ENCODE measurements at regions not wholly inside any gene's neighbourhood (a gene's known extent, or its start where the extent isn't known, plus 50 kb on each side); places are given as distances from the start of the nearest gene placed in this dataset.
"Not testable (repeated sequence)": the region's sequence is repeated elsewhere in the genome, so short reads cannot be mapped to it uniquely, and the experiment has no call there.

GRCh38 chr10:64038107-64038506 is 516.9 kb downstream of the REEP3 start:
- no peak for DNase-seq

DNA sequence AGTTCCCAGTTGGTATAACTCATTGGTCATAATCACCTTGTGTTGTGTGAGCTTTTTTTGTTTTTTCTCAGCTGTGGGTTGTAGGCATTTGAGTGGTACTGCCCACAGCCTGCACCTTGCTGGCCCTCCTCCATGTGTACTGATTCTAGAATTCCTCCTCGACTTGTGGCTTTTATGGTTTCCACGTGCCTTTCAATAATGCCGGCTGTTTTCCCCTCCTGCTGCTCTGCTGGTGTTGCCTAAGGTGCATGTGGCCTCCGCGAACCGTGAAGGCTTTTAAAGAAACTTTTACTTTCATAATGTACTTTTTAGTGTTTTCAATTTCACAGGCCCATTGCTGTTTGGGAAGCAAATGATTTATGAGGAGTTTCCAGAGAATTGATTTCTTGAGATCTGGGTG is 518.0 kb downstream of the REEP3 start:
- DNase-seq, result no peak

DNA sequence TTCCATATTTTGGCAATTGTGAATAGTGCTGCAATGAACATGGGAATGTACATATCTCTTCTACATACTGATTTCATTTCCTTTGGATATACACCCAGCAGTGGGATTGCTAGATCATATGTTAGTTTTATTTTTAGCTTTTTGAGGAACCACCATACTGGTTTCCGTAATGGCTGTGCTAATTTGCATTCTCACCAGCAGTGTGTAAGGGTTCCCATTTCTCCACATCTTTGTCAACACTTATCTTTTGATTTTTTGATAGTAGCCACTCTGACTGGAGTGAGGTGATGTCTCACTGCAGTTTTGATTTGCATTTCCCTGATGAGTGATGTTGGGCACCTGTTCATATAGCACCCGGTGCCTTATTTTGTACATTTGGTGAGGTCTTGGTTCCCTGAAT is 519.6 kb downstream of the REEP3 start:
- DNase-seq, result no peak

DNA sequence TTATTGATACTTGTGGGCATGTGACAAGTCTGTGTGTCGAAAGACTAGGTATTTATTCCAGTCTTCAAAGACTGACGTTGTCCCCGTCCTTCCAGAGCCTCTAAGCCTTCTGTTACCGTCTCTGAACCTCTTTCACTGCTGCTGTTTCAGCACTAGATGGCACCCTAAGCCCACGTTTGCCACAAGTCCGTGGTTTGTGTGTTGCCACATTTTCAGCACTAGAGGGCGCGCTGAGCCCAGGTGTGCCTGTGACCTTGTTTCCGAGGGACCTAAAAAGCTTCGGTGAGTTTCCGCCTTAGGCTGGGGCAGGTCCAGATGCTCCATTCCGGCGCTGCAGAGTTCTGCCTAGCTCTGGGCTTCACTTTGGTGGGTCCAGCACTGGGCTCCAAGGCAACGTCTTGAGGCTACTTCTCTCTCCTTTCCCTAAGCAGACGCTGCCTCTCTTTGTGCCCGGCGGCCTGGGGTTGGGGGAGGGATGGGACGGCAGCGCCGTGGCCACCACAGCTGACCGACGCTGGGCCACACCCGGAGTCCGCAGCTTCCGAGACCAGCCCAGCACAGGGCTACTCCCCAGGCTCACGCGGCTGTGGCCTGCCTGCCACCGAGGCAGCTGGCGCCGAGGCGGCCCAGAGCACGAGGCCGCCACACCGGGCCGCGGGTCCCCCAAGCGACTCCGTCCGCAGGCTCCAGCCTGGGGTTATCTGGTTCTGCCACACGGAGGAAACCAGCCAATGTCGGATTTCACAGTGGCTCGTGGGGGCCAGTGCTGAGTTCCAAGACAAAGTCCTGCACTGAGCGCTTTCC is 520.2 kb downstream of the REEP3 start:
- peak; percentile 5 for DNase-seq

DNA sequence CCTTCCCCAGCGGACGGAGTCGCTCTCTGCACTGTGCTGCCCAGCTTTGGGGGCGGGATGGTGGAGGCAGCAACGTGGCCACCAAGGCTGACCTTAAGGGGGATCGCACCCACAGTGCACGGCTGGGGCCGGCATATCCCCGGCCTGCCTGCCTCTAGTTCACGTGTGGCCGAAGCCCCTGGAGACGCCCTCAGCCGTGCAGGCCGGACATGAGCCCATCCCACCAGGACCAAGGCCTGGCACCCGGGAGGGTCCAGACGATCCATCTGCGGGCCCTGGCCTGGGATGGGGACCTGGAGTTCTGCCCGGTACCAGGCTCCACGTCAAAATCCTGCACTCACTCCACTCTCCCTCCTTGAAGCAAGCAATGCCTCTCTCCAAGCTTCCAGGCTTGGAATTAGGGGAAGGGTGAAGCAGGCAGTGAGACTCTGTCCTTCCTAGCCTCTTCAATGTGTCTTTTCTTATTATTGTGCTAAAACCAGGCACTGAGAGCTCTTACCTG is 520.8 kb downstream of the REEP3 start:
- peak; percentile 6 for DNase-seq

DNA sequence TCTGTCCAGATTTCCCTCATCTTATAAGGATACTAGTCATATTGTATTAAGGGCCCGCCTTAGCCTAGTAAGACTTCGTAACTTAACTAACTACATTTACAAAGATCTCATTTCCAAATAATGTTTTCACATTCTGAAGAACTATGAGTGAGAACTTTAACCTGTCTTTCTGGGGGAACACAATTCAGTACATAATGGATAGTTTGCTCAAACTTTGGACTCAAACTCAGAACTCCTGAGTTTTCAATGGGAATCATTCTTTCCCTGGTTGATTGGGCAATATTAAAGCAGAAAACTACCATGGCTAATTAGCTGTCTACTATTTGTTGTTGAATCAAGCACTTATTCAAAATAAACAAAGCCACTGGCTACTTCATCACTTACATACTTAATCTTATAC is 522.9 kb downstream of the REEP3 start:
- DNase-seq, result no peak

GRCh38 chr10:64044957-64045632 is 523.9 kb downstream of the REEP3 start:
- DNase-seq, result not testable (repeated sequence)

- no peak for DNase-seq
Observed at GRCh38 chr10:64054392-64054791, 533.2 kb downstream of the REEP3 start.

GRCh38 chr10:64059884-64060283 is 538.7 kb downstream of the REEP3 start:
- no peak for DNase-seq

GRCh38 chr10:64060389-64060788 is 539.2 kb downstream of the REEP3 start:
- DNase-seq, result no peak

- DNase-seq, result no peak
Observed at GRCh38 chr10:64062793-64063192, 541.6 kb downstream of the REEP3 start.

GRCh38 chr10:64067009-64067606 is 545.9 kb downstream of the REEP3 start:
- DNase-seq, result no peak

GRCh38 chr10:64067859-64068258 is 546.7 kb downstream of the REEP3 start:
- no peak for DNase-seq

- no peak for DNase-seq
Observed at GRCh38 chr10:64070241-64070640, 549.0 kb downstream of the REEP3 start.

DNA sequence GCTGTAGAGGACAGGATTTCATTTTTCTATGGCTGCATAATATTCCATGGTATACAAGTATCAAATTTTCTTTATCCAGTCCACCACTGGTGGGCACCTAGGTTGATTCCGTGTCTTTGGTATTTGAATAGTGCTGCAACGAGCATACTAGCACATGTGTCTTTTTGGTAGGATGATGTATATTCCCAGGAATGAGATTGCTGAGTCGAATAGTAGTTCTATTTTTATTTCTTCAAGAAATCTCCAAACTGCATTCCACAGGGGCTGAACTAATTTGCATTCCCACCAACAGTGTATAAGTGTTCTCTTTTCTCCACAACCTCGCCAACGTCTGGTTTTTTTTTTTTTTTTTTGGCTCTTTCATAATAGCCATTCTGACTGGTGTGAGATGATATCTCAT is 550.0 kb downstream of the REEP3 start:
- no peak for DNase-seq

DNA sequence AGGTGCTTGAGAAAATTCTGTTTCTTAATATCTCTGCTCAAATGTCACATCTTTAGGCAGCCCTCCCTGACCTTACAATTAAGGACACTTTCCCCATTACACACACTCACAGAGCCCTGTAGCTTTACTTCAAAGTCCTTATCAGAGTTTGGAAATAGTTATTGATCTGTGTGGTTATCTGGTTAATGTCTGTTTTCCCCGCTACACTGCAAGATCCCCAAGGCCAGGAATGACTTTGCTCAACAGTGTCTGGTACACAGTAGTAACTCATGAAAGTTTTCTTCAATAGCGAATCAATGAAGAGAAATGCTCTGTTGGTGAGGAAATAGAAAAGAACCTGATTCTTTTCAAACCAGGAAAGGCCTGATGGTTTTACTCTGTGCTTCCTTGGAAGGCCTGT is 554.4 kb downstream of the REEP3 start:
- DNase-seq, result no peak

DNA sequence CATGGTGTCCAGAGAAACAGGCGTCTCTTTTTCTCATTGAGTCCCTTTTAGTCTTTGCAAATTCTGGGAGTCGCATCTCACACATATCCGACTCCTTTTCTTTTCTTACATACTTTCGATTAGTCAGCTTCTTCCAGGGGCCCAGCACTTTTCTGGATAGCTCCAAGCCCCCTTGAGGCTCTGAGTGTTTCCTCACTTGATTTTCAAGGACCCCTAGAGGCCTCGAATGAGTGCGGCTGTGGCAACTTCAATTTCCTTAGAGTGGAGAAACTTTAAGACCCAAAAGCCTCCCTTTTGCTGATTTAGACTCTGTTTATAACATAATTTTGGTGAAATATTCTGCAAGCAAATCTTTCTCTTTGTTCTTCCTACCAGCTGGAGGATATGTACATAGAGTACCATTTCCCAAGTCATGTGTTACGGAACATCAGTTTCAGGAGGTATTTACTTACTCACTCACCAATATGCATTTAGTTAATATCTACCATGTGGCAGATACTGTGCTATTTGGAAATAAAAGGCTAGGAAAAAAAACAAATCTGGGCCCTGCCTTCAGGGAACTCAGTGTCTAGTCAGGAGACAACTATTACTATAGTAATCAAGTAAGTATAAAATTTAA is 555.2 kb downstream of the REEP3 start:
- no peak for DNase-seq

GRCh38 chr10:64079341-64079740 is 558.1 kb downstream of the REEP3 start:
- DNase-seq, result no peak

GRCh38 chr10:64080071-64080470 is 558.9 kb downstream of the REEP3 start:
- DNase-seq, result no peak

GRCh38 chr10:64081947-64082482 is 560.8 kb downstream of the REEP3 start:
- no peak for DNase-seq

- no peak for DNase-seq
Observed at GRCh38 chr10:64086083-64086767, 565.0 kb downstream of the REEP3 start.

DNA sequence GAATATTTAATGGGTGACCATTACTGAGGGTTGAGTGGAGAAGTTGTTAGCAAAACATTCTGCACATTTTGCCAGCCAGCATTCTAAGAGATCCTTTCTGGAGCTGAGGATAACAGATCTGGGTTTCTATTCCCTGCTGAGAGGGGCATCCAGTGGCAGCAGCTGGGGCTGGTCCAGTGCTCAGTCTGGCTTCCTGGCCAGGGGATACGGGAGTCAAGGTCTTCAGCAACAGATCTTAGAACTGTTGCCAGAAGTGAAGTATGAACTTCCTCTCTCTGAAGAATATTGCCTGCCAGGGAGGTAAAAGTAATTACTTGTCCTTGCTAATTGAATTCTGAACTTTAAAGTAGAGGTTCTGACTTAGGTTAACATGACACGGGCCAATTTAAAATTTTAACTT is 568.4 kb downstream of the REEP3 start:
- no peak for DNase-seq

DNA sequence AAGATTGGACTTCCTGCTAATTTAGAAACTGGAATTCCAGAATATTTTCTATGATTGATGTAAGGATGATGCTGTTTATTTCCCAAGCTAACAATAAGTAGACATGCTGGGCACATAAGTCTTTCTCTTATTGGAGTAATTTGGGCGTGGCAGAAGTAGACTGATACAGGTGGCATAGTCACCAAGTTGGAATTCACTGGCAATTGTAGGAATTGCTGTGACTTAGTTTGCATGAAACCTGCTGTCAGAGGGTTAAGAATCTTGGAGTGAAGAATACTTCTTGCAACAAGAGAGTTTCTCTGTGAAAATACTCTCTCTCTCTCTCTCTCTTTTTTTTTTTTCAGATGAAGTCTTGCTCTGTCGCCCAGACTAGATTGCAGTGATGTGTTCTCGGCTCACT is 569.7 kb downstream of the REEP3 start:
- no peak for DNase-seq

All from activated gamma-delta T cell (primary cell).